Small intestine (tissue), 7 donors: ENCODE measurements at regions not wholly inside any gene's neighbourhood (a gene's known extent, or its start where the extent isn't known, plus 50 kb on each side); places are given as distances from the start of the nearest gene placed in this dataset.

Experiments
- DNase-seq, 2 donors: peaks; one replicate each; pipeline versions ENCODE4 v3.0.0 to v3.0.0-alpha.2; 2013
- FAIRE-seq: peaks from 2 replicates; lab custom pipeline; 2012; peaks lifted over from hg19 to GRCh38; lab: Jason Lieb, UNC
- H3K27ac ChIP-seq, 3 donors: one replicate each; pipeline ENCODE4 v1.5.1; 2013; ENCODE audit warnings: low read length in 2 of 3, mild to moderate bottlenecking in 2 of 3, control low read depth in 1 of 3, inconsistent platforms in 1 of 3, low read depth in 1 of 3, moderate library complexity in 1 of 3
- H3K27me3 ChIP-seq, 3 donors: one replicate each; pipeline ENCODE4 v1.6.1; 2013; ENCODE audit warnings: low read length in 3 of 3, inconsistent platforms in 1 of 3; ENCODE audit not compliant: control insufficient read depth in 3 of 3, insufficient read depth in 3 of 3
- H3K36me3 ChIP-seq, 3 donors: one replicate each; pipeline ENCODE4 v1.6.1; 2013; ENCODE audit warnings: low read length in 3 of 3, inconsistent platforms in 1 of 3, low read depth in 1 of 3, mild to moderate bottlenecking in 1 of 3, moderate library complexity in 1 of 3; ENCODE audit not compliant: control insufficient read depth in 3 of 3, insufficient read depth in 2 of 3
- H3K4me1 ChIP-seq, 3 donors: one replicate each; pipeline ENCODE4 v1.6.1; 2013; ENCODE audit warnings: low read length in 2 of 3, inconsistent platforms in 1 of 3, low read depth in 1 of 3, mild to moderate bottlenecking in 1 of 3, moderate library complexity in 1 of 3; ENCODE audit not compliant: control insufficient read depth in 3 of 3, insufficient read depth in 2 of 3
- H3K4me3 ChIP-seq, 3 donors: one replicate each; pipeline ENCODE4 v1.5.1; 2013; ENCODE audit warnings: low read length in 3 of 3, control low read depth in 1 of 3, inconsistent platforms in 1 of 3, low read depth in 1 of 3, mild to moderate bottlenecking in 1 of 3, moderate library complexity in 1 of 3
- H3K9me3 ChIP-seq, 2 donors: one replicate each; pipeline ENCODE4 v1.6.1; 2013; ENCODE audit warnings: low read depth in 1 of 2, low read length in 1 of 2; ENCODE audit not compliant: control insufficient read depth in 2 of 2, insufficient read depth in 1 of 2
- WGBS, 3 donors: extraction: QIAGEN DNeasy Blood & Tissue Kit; methylation state at CpG; one replicate each; pipeline ENCODE4 v1.1.7; 2013; 5-methylcytosine and 5-hydroxymethylcytosine counted together
- donor health status: healthy with polysubstance abuse.
- donor health status: control.
- donor health status: control.
- donor health status: Bipolar disorder and iron deficiency.
- donor health status: healthy.

GRCh38 chr12:126201981-126202537 lies 1136.8 kb downstream of the AACS start:
- FAIRE-seq (no peak), DNase-seq (no peak)
- 65 to 74% (median 68%) methylated on average over 3 of the region's 3 CpGs for WGBS, 3 donors
- H3K9me3 ChIP-seq, result peaks cover 0 to 1% of the 10 kb centered on the region in 2 donors
- H3K4me3 ChIP-seq, result no peak overlapping the region
- no peaks in the 10 kb centered on the region for H3K36me3 ChIP-seq
- H3K27me3 ChIP-seq, result no peaks in the 10 kb centered on the region
- no peak overlapping the region for H3K27ac ChIP-seq
- H3K4me1 ChIP-seq, result no peaks in the 10 kb centered on the region

GRCh38 chr12:126204326-126204725 lies 1139.1 kb downstream of the AACS start:
- peaks cover 0 to 1% of the 10 kb centered on the region in 2 donors for H3K9me3 ChIP-seq
- H3K4me3 ChIP-seq, result no peak overlapping the region
- 48 to 51% (median 50%) methylated on average over 3 of the region's 3 CpGs for WGBS, 3 donors
- no peak overlapping the region for H3K27ac ChIP-seq
- no peaks in the 10 kb centered on the region for H3K27me3 ChIP-seq
- no peak for FAIRE-seq
- no peaks in the 10 kb centered on the region for H3K4me1 ChIP-seq
- no peak for DNase-seq
- no peaks in the 10 kb centered on the region for H3K36me3 ChIP-seq

- Histone ChIP-seq H3K36me3 (no peaks in the 10 kb centered on the region), H3K27ac (no peak overlapping the region), H3K4me1 (no peaks in the 10 kb centered on the region), H3K4me3 (no peak overlapping the region), H3K9me3 (peaks cover 0 to 1% of the 10 kb centered on the region in 2 donors), H3K27me3 (no peaks in the 10 kb centered on the region)
- 62 to 72% (median 62%) methylated on average over 4 of the region's 4 CpGs for WGBS, 3 donors
- no peak for DNase-seq
- FAIRE-seq, result no peak
Measured at GRCh38 chr12:126210026-126210425, 1144.8 kb downstream of the AACS start.

- H3K27ac ChIP-seq, result no peak overlapping the region
- FAIRE-seq (no peak), DNase-seq (no peak)
- H3K9me3 ChIP-seq, result peaks cover 0 to 1% of the 10 kb centered on the region in 2 donors
- 40 to 62% (median 42%) methylated on average over 3 of the region's 3 CpGs for WGBS, 3 donors
- no peak overlapping the region for H3K4me3 ChIP-seq
- no peaks in the 10 kb centered on the region for H3K27me3 ChIP-seq
- H3K36me3 ChIP-seq, result no peaks in the 10 kb centered on the region
- no peaks in the 10 kb centered on the region for H3K4me1 ChIP-seq
Measured at GRCh38 chr12:126210448-126210847, 1145.2 kb downstream of the AACS start.

GRCh38 chr12:126212824-126213223 lies 1147.6 kb downstream of the AACS start:
- H3K27ac ChIP-seq, result no peak overlapping the region

GRCh38 chr12:126218697-126219096 lies 1153.5 kb downstream of the AACS start:
- 83 to 88% (median 85%) methylated on average over 1 of the region's 1 CpG for WGBS, 3 donors
- Histone ChIP-seq H3K27ac (no peak overlapping the region), H3K4me1 (no peaks in the 10 kb centered on the region), H3K36me3 (no peaks in the 10 kb centered on the region), H3K27me3 (no peaks in the 10 kb centered on the region), H3K9me3 (no peaks in the 10 kb centered on the region), H3K4me3 (no peak overlapping the region)
- no peak for FAIRE-seq
- no peak for DNase-seq

More at GRCh38 chr12:126212824-126213223, 1147.6 kb downstream of the AACS start:
- DNase-seq (no peak), FAIRE-seq (no peak)
- no peaks in the 10 kb centered on the region for H3K36me3 ChIP-seq
- 38 to 57% (median 42%) methylated on average over 7 of the region's 7 CpGs for WGBS, 3 donors
- no peaks in the 10 kb centered on the region for H3K9me3 ChIP-seq
- no peaks in the 10 kb centered on the region for H3K27me3 ChIP-seq
- H3K4me1 ChIP-seq, result no peaks in the 10 kb centered on the region
- no peak overlapping the region for H3K4me3 ChIP-seq

- H3K4me1 ChIP-seq, result no peaks in the 10 kb centered on the region
- WGBS, 3 donors, result 47 to 60% (median 50%) methylated on average over 2 of the region's 2 CpGs
- no peaks in the 10 kb centered on the region for H3K27me3 ChIP-seq
- H3K9me3 ChIP-seq, result no peaks in the 10 kb centered on the region
- H3K4me3 ChIP-seq, result no peak overlapping the region
- FAIRE-seq, result no peak
- H3K27ac ChIP-seq, result no peak overlapping the region
- DNase-seq, result no peak
- no peaks in the 10 kb centered on the region for H3K36me3 ChIP-seq
Measured at GRCh38 chr12:126219139-126219538, 1153.9 kb downstream of the AACS start.

- H3K27ac ChIP-seq, result no peak overlapping the region
- H3K4me1 ChIP-seq, result no peaks in the 10 kb centered on the region
- H3K4me3 ChIP-seq, result no peak overlapping the region
- H3K9me3 ChIP-seq, result no peaks in the 10 kb centered on the region
- no peak for FAIRE-seq
- 60 to 72% (median 68%) methylated on average over 6 of the region's 6 CpGs for WGBS, 3 donors
- H3K27me3 ChIP-seq, result no peaks in the 10 kb centered on the region
- no peaks in the 10 kb centered on the region for H3K36me3 ChIP-seq
- no peak for DNase-seq
Measured at GRCh38 chr12:126219654-126220279, 1154.5 kb downstream of the AACS start.

- no peak for DNase-seq
- no peak for FAIRE-seq
- Histone ChIP-seq H3K4me3 (no peak overlapping the region), H3K27me3 (no peaks in the 10 kb centered on the region), H3K4me1 (no peaks in the 10 kb centered on the region), H3K27ac (no peak overlapping the region), H3K9me3 (peaks cover 0 to 4% of the 10 kb centered on the region in 2 donors), H3K36me3 (no peaks in the 10 kb centered on the region)
- 87 to 90% (median 90%) methylated on average over 3 of the region's 3 CpGs for WGBS, 3 donors
Measured at GRCh38 chr12:126224032-126224431, 1158.8 kb downstream of the AACS start.
